ENCODE measurements at regions not wholly inside any gene's neighbourhood (a gene's known extent, or its start where the extent isn't known, plus 50 kb on each side); places are given as distances from the start of the nearest gene placed in this dataset.
A peak's percentile ranks its signal among the peaks of the same experiment; 100 is the strongest.

- Histone ChIP-seq H3K23ac (ENCODE audit: insufficient read length) (no peak overlapping the region), H2BK120ac (replicated peaks; ENCODE audit: low read depth, low read length) (no peak overlapping the region), H3K4ac (replicated peaks; ENCODE audit: insufficient read length, low read depth, low read length) (no peak overlapping the region), H3K27ac (ENCODE audit: low read depth, low read length) (no peak overlapping the region), H2BK12ac (ENCODE audit: low read depth, low read length) (no peak overlapping the region), H3K27me3 (replicated peaks in 1 of 4; ENCODE audit: control insufficient read depth in 3 of 4, extremely low read depth in 1 of 4, insufficient read depth in 3 of 4, low read length in 3 of 4) (no peaks in the 10 kb centered on the region), H4K91ac (replicated peaks; ENCODE audit: insufficient read length, low read length) (no peak overlapping the region), H3K9ac (replicated peaks in 1 of 4; ENCODE audit: extremely low read depth in 1 of 4, low read depth in 3 of 4, low read length in 3 of 4) (no peak overlapping the region), H3K18ac (ENCODE audit: extremely low read depth, low read length) (no peak overlapping the region), H2AFZ (ENCODE audit: low read length) (peak overlapping the region; percentile 9; the same call in 1 of the 2 replicates), H3K36me3 (ENCODE audit: control insufficient read depth in 2 of 4, insufficient read depth in 4 of 4, low read length in 3 of 4) (no peaks in the 10 kb centered on the region), H3K4me3 (ENCODE audit: extremely low read depth in 1 of 4, insufficient read depth in 2 of 4, low read depth in 3 of 4, low read length in 4 of 4) (no peak overlapping the region), H3K79me2 (ENCODE audit: control insufficient read depth in 1 of 2, insufficient read depth in 2 of 2, low read length in 2 of 2) (no peaks in the 10 kb centered on the region), H3K4me2 (ENCODE audit: insufficient read depth in 1 of 2, low read depth in 2 of 2, low read length in 2 of 2) (no peak overlapping the region), H3K79me1 (ENCODE audit: low read depth, low read length) (no peaks in the 10 kb centered on the region), H3K14ac (ENCODE audit: insufficient read length) (no peak overlapping the region), H2BK5ac (ENCODE audit: low read depth, low read length) (no peak overlapping the region), H3K23me2 (ENCODE audit: low read depth, low read length) (no peaks in the 10 kb centered on the region), H2BK15ac (ENCODE audit: low read length) (no peak overlapping the region), H3K56ac (replicated peaks; ENCODE audit: insufficient read length, low read depth, low read length) (no peak overlapping the region), H3K9me3 (ENCODE audit: insufficient read depth in 2 of 2, low read depth in 1 of 2, low read length in 1 of 2) (no peaks in the 10 kb centered on the region), H4K20me1 (replicated peaks in 1 of 2; ENCODE audit: control insufficient read depth in 1 of 2, insufficient read depth in 2 of 2, low read length in 2 of 2) (no peaks in the 10 kb centered on the region), H2BK20ac (ENCODE audit: low read length) (no peak overlapping the region), H4K5ac (ENCODE audit: insufficient read length, low read depth, low read length) (no peak overlapping the region), H2AK5ac (ENCODE audit: low read depth, low read length) (no peak overlapping the region), H4K8ac (ENCODE audit: extremely low read depth, insufficient read depth, low read length) (no peak overlapping the region), H3K4me1 (replicated peaks in 1 of 4; ENCODE audit: control insufficient read depth in 3 of 4, insufficient read depth in 4 of 4, low read length in 3 of 4) (peaks cover 0 to 3% (median under 1%) of the 10 kb centered on the region in 4 experiments; a peak in 2 of 7 replicates)
- FAIRE-seq (no peak), DNase-seq (ENCODE audit: low read depth in 1 of 2, low spot score in 2 of 2) (no peak)
- POLR2A ChIA-PET (ENCODE audit: partially characterized antibody), result no interaction called here
- 93% methylated on average over 12 of the region's 12 CpGs; no CpG with 5 or more reads in 1 of the 2 experiments for WGBS, 2 experiments (ENCODE audit: extremely low coverage in 1 of 2, insufficient coverage in 1 of 2, insufficient read length in 1 of 2, insufficient replicate concordance in 2 of 2, low coverage in 1 of 2, low lambda C conversion rate in 2 of 2, missing lambda C conversion rate in 1 of 2)
- CTCF ChIA-PET (ENCODE audit: partially characterized antibody), result interaction anchor here (0.8 to 1.5 kb wide), 2 partner anchors 14 to 25 kb away, joined by 3 read pairs; no protein-coding TSS in a partner anchor
- no peak for TF ChIP-seq BRCA1 (IDR thresholded peaks at IDR 0.05; ENCODE audit: low read depth, low read length)
- no peak for TF ChIP-seq RFX5 (IDR thresholded peaks at IDR 0.05; ENCODE audit: borderline replicate concordance, low read depth, low read length)
- no peak for TF ChIP-seq ATF2 (IDR thresholded peaks at IDR 0.05; ENCODE audit: low read length)
- no peak for TF ChIP-seq TBP (IDR thresholded peaks at IDR 0.05; ENCODE audit: low read depth, low read length)
- no peak for TF ChIP-seq TAF7 (optimal IDR thresholded peaks at IDR 0.05; ENCODE audit: borderline replicate concordance, low read depth, low read length)
- TF ChIP-seq KDM1A (IDR thresholded peaks at IDR 0.05; ENCODE audit: borderline replicate concordance, low read length), result no peak
- no peak for TF ChIP-seq SP2 (IDR thresholded peaks at IDR 0.05; ENCODE audit: low read length)
- TF ChIP-seq SP1 (IDR thresholded peaks at IDR 0.05; ENCODE audit: low read depth, low read length), result no peak
- TF ChIP-seq JUND (IDR thresholded peaks at IDR 0.05; ENCODE audit: low read length), result no peak
- no peak for TF ChIP-seq GABPA (IDR thresholded peaks at IDR 0.05; ENCODE audit: borderline replicate concordance, insufficient read depth, low read length)
- no peak for TF ChIP-seq CEBPB (IDR thresholded peaks at IDR 0.05; ENCODE audit: low read depth, low read length)
- no peak for TF ChIP-seq FOSL1 (IDR thresholded peaks at IDR 0.05; ENCODE audit: insufficient read depth, low read depth, low read length)
These were observed 948.8 kb upstream of the SLC10A2 start for GRCh38 chr13:104014803-104015645.
